Right ventricle myocardium superior (tissue), 1 donor: ENCODE measurements at regions not wholly inside any gene's neighbourhood (a gene's known extent, or its start where the extent isn't known, plus 50 kb on each side); places are given as distances from the start of the nearest gene placed in this dataset.

Experiments
- ATAC-seq: fragments of 200-7000 bp; cut with Tn5 transposase; one replicate; pipeline ENCODE4 v1.9.1; 2020; ENCODE audit warnings: mild to moderate bottlenecking; ENCODE audit not compliant: poor library complexity
- DNase-seq: peaks from one replicate; pipeline ENCODE4 v3.0.0-alpha.2; 2020
- intact Hi-C: fragments of 100-400 bp; cut with DNase I; formaldehyde crosslinking; loops from one replicate; pipeline ENCODE4 v1.11.2; 2022
- donor health status: DM: no; HTN: yes; CAD: no; lungs with severe emphysema.

- intact Hi-C loops, result no loop called here
Observed at GRCh38 chr3:126267976-126268615, 87.7 kb upstream of the ALDH1L1 start.

GRCh38 chr3:126267169-126267975 lies 87.0 kb upstream of the ALDH1L1 start:
- DNase-seq (peak; percentile 89), ATAC-seq (peak; percentile 85)
- intact Hi-C loops, result no loop called here

More at GRCh38 chr3:126267976-126268615, 87.7 kb upstream of the ALDH1L1 start:
- ATAC-seq (no peak), DNase-seq (no peak)

GRCh38 chr3:126266850-126267168 lies 86.4 kb upstream of the ALDH1L1 start:
- ATAC-seq, result no peak
- intact Hi-C loops, result no loop called here
- no peak for DNase-seq

GRCh38 chr3:126266291-126266840 lies 86.0 kb upstream of the ALDH1L1 start:
- DNase-seq, result peak; percentile 90
- intact Hi-C loops, result no loop called here
- ATAC-seq, result peak; percentile 79

GRCh38 chr3:126264952-126265351 lies 84.6 kb upstream of the ALDH1L1 start:
- DNase-seq (no peak), ATAC-seq (no peak)
- intact Hi-C loops, result loop anchor here (5.0 kb wide), 1 partner anchor 92 kb away; the partner anchor contains the start of gene KLF15

GRCh38 chr3:126264381-126264780 lies 84.0 kb upstream of the ALDH1L1 start:
- ATAC-seq (no peak), DNase-seq (no peak)
- intact Hi-C loops, result loop anchor here (5.0 kb wide), 1 partner anchor 93 kb away; the partner anchor contains the start of gene KLF15

- no peak for DNase-seq
- no peak for ATAC-seq
- intact Hi-C loops, result loop anchor here (5.0 kb wide), 1 partner anchor 93 kb away; the partner anchor contains the start of gene KLF15
Observed at GRCh38 chr3:126263971-126264370, 83.6 kb upstream of the ALDH1L1 start.

GRCh38 chr3:126263539-126263938 lies 83.2 kb upstream of the ALDH1L1 start:
- no peak for DNase-seq
- intact Hi-C loops, result loop anchor here (5.0 kb wide), 1 partner anchor 94 kb away; the partner anchor contains the start of gene KLF15
- no peak for ATAC-seq

GRCh38 chr3:126262227-126262626 lies 81.8 kb upstream of the ALDH1L1 start:
- intact Hi-C loops, result loop anchor here (5.0 kb wide), 1 partner anchor 95 kb away; the partner anchor contains the start of gene KLF15
- DNase-seq (no peak), ATAC-seq (no peak)

GRCh38 chr3:126261037-126261436 lies 80.7 kb upstream of the ALDH1L1 start:
- ATAC-seq (peak; percentile 75), DNase-seq (peak; percentile 79)
- intact Hi-C loops, result loop anchor here (2.0 to 5.0 kb wide), 2 partner anchors 96 to 128 kb away; partner anchors contain the start of gene KLF15

- DNase-seq (peak; percentile 78), ATAC-seq (peak; percentile 93)
- intact Hi-C loops, result loop anchor here (2.0 to 5.0 kb wide), 2 partner anchors 98 to 129 kb away; partner anchors contain the start of gene KLF15
Observed at GRCh38 chr3:126259411-126260391, 79.3 kb upstream of the ALDH1L1 start.

- ATAC-seq (no peak), DNase-seq (no peak)
- intact Hi-C loops, result no loop called here
Observed at GRCh38 chr3:126258670-126259069, 78.3 kb upstream of the ALDH1L1 start.

GRCh38 chr3:126257984-126258383 lies 77.6 kb upstream of the ALDH1L1 start:
- DNase-seq (no peak), ATAC-seq (no peak)
- intact Hi-C loops, result no loop called here

- no peak for ATAC-seq
- intact Hi-C loops, result no loop called here
- no peak for DNase-seq
Observed at GRCh38 chr3:126257174-126257573, 76.8 kb upstream of the ALDH1L1 start.

- ATAC-seq (no peak), DNase-seq (no peak)
- intact Hi-C loops, result no loop called here
Observed at GRCh38 chr3:126256251-126256650, 75.9 kb upstream of the ALDH1L1 start.

GRCh38 chr3:126253072-126253471 lies 72.7 kb upstream of the ALDH1L1 start:
- intact Hi-C loops, result no loop called here
- no peak for ATAC-seq

GRCh38 chr3:126252373-126252772 lies 72.0 kb upstream of the ALDH1L1 start:
- intact Hi-C loops, result no loop called here
- no peak for ATAC-seq
- DNase-seq, result no peak

More at GRCh38 chr3:126253072-126253471, 72.7 kb upstream of the ALDH1L1 start:
- DNase-seq, result no peak
